Skeletal muscle satellite cell (primary cell): ENCODE measurements at regions not wholly inside any gene's neighbourhood (a gene's known extent, or its start where the extent isn't known, plus 50 kb on each side); places are given as distances from the start of the nearest gene placed in this dataset.
"Not testable (repeated sequence)": the region's sequence is repeated elsewhere in the genome, so short reads cannot be mapped to it uniquely, and the experiment has no call there.

Experiments
- H3K27me3 ChIP-seq: 2 replicates; pipeline ENCODE4 v1.7.0; 2013; ENCODE audit warnings: low read length; ENCODE audit not compliant: control insufficient read depth, insufficient read depth
- H3K36me3 ChIP-seq: 2 replicates; pipeline ENCODE4 v1.7.0; 2013; ENCODE audit warnings: mild to moderate bottlenecking, control low read depth, low read length; ENCODE audit not compliant: insufficient read depth
- H3K4me1 ChIP-seq: 2 replicates; pipeline ENCODE4 v1.7.0; 2013; ENCODE audit warnings: low read length; ENCODE audit not compliant: control insufficient read depth, insufficient read depth
- H3K4me2 ChIP-seq: 2 replicates; pipeline ENCODE4 v1.7.0; 2013; ENCODE audit warnings: mild to moderate bottlenecking, low read length
- H3K4me3 ChIP-seq: 2 replicates; pipeline ENCODE4 v1.7.0; 2013; ENCODE audit warnings: low read length
- H3K9ac ChIP-seq: 2 replicates; pipeline ENCODE4 v1.7.0; 2013; ENCODE audit warnings: mild to moderate bottlenecking, low read depth, low read length, moderate library complexity
- H3K9me3 ChIP-seq: replicated peaks from 2 replicates; pipeline ENCODE4 v1.7.0; 2013; ENCODE audit warnings: mild to moderate bottlenecking, control low read depth, low read length

DNA sequence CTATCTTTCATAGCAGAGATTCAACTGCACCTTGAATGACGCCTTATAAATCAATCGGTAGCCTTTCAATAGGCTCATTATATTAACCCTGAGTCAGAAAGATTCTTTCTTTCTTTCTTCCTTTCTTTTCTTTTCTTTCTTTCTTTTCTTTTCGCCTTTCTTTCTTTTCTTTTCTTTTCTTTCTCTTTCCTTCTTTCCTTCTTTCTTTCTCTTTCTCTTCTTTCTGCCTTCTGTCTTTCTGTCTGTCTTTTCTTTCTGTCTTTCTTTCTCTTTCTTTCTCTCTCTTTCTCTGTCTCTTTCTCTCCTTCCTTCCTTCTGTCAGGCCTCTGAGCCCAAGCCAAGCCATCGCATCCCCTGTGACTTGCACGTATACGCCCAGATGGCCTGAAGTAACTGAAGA is 86.0 kb upstream of the CLINT1 start:
- Histone ChIP-seq H3K9ac (no peak overlapping the region), H3K27me3 (no peaks in the 10 kb centered on the region), H3K36me3 (no peaks in the 10 kb centered on the region), H3K4me3 (no peak overlapping the region), H3K4me2 (no peak overlapping the region), H3K9me3 (no peaks in the 10 kb centered on the region), H3K4me1 (peaks cover 4% of the 10 kb centered on the region)

DNA sequence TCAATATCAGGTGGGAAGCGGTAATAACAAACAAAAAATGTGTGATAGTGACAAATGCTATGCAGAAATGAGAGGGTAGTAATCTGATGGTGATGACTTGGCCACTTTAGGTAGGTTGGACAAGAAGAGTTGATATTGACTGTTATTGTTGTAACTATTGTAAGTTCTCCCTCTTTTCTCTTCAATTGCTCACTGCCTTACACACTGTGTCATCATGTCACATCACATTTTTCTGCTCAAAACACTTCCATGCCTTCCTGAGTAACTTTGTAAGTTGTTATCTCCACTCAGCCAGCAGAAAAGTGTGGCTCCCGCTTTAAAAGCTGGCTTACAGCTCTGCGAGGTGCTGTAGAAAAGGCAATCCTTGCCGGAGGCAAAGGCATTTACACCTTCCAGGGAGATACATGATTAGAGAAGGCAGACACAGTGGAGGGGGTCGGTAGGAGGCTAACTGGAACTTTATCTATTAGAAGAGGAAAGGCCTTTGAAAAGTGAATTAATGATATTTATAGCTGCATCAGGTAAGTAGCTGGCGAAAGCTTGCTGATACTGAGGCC is 85.2 kb upstream of the CLINT1 start:
- H3K4me2 ChIP-seq: no peak overlapping the region
- no peak overlapping the region for H3K9ac ChIP-seq
- no peaks in the 10 kb centered on the region for H3K9me3 ChIP-seq
- H3K4me3 ChIP-seq: no peak overlapping the region
- no peaks in the 10 kb centered on the region for H3K27me3 ChIP-seq
- peaks cover 3% of the 10 kb centered on the region for H3K4me1 ChIP-seq
- no peaks in the 10 kb centered on the region for H3K36me3 ChIP-seq

DNA sequence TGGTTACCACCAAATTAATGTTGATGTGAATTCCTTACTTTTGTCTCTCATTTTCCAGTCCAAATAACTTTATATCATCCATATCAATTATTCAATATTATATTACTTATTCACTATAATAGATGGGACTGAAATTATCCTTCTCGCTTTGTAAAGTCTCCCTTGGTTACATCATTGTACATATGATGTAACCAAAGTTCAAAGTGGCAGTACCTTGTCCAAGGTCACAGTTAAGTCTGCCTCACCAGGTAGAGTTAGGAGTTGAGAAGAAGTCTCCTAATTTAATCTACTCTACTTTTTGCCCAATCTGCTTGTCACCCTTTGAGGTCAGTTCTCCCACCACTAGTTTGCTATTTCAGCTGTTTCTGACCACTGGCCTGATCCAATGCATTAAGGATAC is 83.7 kb upstream of the CLINT1 start:
- Histone ChIP-seq H3K4me1 (no peaks in the 10 kb centered on the region), H3K4me3 (no peak overlapping the region), H3K27me3 (no peaks in the 10 kb centered on the region), H3K36me3 (no peaks in the 10 kb centered on the region), H3K4me2 (no peak overlapping the region), H3K9ac (no peak overlapping the region), H3K9me3 (no peaks in the 10 kb centered on the region)

DNA sequence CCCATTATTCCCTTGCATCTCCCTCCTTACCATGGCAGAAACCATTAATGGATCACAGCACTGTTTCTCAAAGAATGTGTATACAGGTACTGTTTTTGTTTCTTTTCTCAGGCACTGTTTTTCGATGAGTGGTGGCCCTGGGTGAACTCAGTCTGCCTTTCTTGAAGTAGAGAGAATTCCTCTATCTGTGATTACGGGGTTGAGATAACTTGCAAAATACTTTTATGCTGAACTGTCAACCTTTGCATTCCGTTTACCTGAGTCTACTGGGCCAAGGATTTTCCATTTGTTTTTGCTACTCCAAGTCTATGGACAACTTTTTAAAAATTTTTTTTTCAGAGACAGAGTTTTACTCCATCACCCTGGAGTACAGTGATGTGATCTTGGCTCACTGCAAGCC is 82.7 kb upstream of the CLINT1 start:
- Histone ChIP-seq H3K4me1 (no peaks in the 10 kb centered on the region), H3K9me3 (no peaks in the 10 kb centered on the region), H3K9ac (no peak overlapping the region), H3K36me3 (no peaks in the 10 kb centered on the region), H3K4me2 (no peak overlapping the region), H3K27me3 (no peaks in the 10 kb centered on the region), H3K4me3 (no peak overlapping the region)

DNA sequence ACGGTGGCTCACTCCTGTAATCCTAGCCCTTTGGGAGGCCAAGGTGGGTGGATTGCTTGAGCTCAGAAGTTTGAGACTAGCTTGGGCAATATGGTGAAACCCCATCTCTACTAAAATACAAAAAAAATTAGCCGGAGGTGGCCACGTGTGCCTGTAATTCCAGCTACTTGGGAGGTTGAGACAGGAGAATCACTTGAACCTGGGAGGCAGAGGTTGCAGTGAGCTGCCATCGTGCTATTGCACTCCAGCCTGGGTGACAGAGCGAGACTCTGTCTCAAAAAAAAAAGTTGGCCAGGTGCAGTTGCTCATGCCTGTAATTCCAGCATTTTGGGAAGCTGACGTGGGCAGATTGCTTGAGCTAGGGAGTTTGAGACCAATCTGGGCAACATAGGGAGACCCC is 79.2 kb upstream of the CLINT1 start:
- not testable (repeated sequence) for H3K4me1 ChIP-seq, H3K27me3 ChIP-seq, H3K4me3 ChIP-seq, H3K4me2 ChIP-seq, H3K9ac ChIP-seq, H3K9me3 ChIP-seq, H3K36me3 ChIP-seq

DNA sequence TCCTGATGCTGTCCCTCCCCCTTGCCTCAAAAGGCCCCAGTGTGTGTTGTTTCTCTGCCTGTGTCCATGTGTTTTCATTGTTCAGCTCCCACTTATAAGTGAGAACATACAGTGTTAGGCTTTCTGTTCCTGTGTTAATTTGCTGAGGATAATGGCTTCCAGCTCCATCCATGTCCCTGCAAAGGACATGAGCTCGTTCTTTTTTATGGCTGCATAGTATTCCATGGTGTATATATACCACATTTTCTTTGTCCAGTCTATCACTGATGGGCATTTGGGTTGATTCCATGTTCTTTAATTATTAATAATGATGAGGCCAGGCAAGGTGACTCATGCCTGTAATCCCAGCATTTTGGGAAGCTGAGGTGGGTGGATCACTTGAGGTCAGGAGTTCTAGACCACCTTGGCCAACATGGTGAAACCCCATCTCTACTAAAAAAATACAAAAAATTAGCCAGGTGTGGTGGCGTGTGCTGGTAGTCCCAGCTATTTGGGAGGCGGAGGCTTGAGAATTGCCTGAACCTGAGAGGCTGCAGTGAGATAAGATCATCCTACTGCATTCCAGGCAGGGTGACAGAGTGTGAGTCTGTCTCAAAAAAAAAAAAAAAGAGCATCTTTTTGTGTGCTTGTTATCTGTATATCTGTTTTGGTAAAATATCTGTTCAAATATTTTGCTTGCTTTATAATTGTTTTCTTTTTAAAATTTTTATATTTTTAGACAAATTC is 78.0 kb upstream of the CLINT1 start:
- H3K9me3 ChIP-seq, H3K36me3 ChIP-seq, H3K27me3 ChIP-seq, H3K9ac ChIP-seq, H3K4me1 ChIP-seq, H3K4me2 ChIP-seq, H3K4me3 ChIP-seq: not testable (repeated sequence)

DNA sequence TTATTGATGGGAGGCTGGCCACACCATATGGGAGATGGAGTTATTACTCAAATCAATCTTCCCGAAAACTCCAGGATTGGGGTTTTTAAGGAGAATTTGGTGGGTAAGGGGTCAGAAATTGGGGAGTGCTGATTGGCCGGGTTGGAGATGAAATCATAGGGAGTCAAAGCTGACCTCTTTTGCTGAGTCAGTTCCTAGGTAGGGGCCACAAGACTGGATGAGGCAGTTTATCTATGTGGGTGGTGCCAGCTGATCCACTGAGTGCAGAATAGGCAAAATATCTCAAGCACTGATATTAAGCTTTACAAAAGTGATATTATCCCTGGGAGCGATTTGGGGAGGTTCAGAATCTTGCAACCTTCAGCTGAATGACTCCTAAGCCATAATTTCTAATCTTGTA is 75.7 kb upstream of the CLINT1 start:
- no peak overlapping the region for H3K4me2 ChIP-seq
- H3K27me3 ChIP-seq: no peaks in the 10 kb centered on the region
- H3K9ac ChIP-seq: no peak overlapping the region
- H3K4me1 ChIP-seq: no peaks in the 10 kb centered on the region
- H3K4me3 ChIP-seq: no peak overlapping the region
- H3K36me3 ChIP-seq: no peaks in the 10 kb centered on the region
- H3K9me3 ChIP-seq: no peaks in the 10 kb centered on the region

DNA sequence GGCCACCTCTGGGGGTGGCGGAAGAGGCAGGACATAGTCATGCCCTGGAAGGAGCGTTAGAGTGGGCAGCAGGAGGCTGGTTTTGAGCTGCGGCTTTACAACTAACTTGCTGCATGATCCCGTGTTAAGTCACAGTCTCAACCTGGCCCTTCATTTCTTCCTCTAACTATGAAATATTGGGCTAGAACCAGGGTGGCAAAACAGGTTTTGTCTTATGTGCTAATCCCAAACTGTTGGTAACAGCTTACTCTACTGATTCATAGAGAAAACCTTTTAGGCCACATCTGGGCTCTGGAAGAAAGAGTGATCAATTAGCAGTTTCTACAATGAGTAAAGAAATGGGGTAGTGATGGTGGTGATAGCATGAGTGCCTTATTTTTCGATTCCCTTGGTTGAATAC is 74.1 kb upstream of the CLINT1 start:
- H3K9me3 ChIP-seq: no peaks in the 10 kb centered on the region
- no peaks in the 10 kb centered on the region for H3K27me3 ChIP-seq
- no peak overlapping the region for H3K4me3 ChIP-seq
- no peak overlapping the region for H3K4me2 ChIP-seq
- H3K4me1 ChIP-seq: no peaks in the 10 kb centered on the region
- H3K36me3 ChIP-seq: no peaks in the 10 kb centered on the region
- no peak overlapping the region for H3K9ac ChIP-seq

DNA sequence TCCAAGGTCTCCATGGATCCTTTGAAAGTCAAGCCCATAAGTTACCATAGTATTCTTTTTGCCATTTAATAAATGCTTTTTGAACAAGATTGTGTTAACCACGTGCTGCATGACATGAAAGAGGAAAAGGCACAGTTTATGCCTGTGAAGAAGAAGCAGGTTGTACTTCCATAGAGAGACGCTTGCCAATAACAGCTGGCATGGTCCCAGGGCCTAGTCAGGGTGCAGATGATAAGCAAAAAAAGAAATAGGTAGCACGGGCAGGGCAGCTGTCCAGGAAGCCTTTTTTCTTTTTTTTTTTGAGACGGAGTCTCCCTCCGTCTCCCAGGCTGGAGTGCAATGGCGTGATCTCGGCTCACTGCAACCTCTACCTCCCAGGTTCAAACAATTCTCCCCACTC is 71.8 kb upstream of the CLINT1 start:
- Histone ChIP-seq H3K9ac (no peak overlapping the region), H3K4me1 (no peaks in the 10 kb centered on the region), H3K4me3 (no peak overlapping the region), H3K36me3 (no peaks in the 10 kb centered on the region), H3K27me3 (no peaks in the 10 kb centered on the region), H3K4me2 (no peak overlapping the region), H3K9me3 (no peaks in the 10 kb centered on the region)

DNA sequence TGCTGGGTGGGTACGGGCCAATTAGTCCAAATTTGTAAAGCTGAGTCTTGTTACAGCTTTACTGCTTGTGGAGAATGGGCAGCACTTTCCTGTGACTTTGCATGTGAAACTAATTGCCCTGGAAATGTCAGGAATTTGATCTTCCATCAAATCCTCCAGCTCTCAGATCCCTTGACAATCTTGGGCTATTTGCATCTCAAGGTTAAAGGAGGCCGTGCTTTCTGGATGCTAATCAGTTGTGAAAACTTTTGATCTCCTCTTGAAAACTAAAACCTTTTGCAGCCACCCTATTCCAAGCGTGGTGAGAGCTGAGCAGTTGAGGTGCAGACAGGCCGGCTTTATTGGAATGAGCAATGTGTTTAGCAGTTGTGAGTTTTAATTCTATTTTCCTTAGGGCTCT is 68.0 kb upstream of the CLINT1 start:
- H3K9me3 ChIP-seq: no peaks in the 10 kb centered on the region
- no peaks in the 10 kb centered on the region for H3K36me3 ChIP-seq
- H3K9ac ChIP-seq: no peak overlapping the region
- no peak overlapping the region for H3K4me2 ChIP-seq
- H3K4me3 ChIP-seq: no peak overlapping the region
- no peaks in the 10 kb centered on the region for H3K27me3 ChIP-seq
- H3K4me1 ChIP-seq: no peaks in the 10 kb centered on the region

DNA sequence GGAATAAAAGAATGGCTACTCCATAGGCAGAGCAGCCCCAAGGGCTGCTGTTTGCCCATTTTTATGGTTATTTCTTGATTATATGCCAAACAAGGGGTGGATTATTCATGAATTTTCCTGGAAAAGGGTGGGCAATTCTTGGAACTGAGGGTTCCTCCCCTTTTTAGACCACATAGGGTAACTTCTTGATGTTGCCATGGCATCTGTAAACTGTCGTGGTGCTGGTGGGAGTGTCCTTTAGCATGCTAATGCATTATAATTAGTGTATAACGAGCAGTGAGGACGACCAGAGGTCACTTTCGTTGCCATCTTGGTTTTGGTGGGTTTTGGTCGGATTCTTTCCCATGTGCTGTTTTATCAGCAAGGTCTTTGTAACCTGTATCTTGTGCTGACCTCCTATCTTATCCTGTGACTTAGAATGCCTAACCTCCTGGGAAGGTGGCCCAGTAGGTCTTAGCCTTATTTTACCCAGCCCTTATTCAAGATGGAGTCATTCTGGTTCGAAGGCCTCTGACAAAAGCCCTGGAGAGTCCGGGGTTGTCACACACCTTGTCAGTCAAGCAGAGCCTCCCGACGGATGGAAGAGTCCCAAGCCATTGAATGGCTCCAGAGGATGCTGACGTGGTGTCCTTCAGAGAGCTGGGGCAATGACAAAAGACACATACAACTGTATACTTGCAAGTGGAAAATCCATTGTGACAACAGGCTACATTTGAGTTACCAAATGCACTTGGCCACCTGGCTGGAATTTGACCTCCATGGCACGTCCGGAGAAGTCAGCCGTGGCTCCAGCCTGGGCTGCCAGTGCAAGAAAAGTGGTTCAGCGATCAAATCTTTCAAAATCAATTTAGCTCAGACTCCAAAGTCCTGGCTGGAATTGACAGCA is 67.1 kb upstream of the CLINT1 start:
- no peak overlapping the region for H3K4me3 ChIP-seq

More for the DNA sequence above, 67.1 kb upstream of the CLINT1 start:
- Histone ChIP-seq H3K9me3 (no peaks in the 10 kb centered on the region), H3K4me2 (no peak overlapping the region), H3K9ac (no peak overlapping the region), H3K27me3 (no peaks in the 10 kb centered on the region), H3K4me1 (no peaks in the 10 kb centered on the region), H3K36me3 (no peaks in the 10 kb centered on the region)
